HG03575 (cell line): ENCODE measurements at regions not wholly inside any gene's neighbourhood (a gene's known extent, or its start where the extent isn't known, plus 50 kb on each side); places are given as distances from the start of the nearest gene placed in this dataset.

Source experiments
- ATAC-seq: cut with Tn5 transposase; IDR thresholded peaks from one replicate; pipeline ENCODE4 v1.9.1; 2021; ENCODE audit not compliant: unreplicated experiment, insufficient number of reproducible peaks, low FRiP score; ENCODE audit errors: extremely low read depth

GRCh38 chr15:93859176-93859575, 372.2 kb upstream of the MCTP2 start:
- ATAC-seq: no peak

- no peak for ATAC-seq
Observed at GRCh38 chr15:93855181-93855826, 376.1 kb upstream of the MCTP2 start.

GRCh38 chr15:93854088-93854487, 377.3 kb upstream of the MCTP2 start:
- ATAC-seq: no peak

GRCh38 chr15:93852761-93853160, 378.6 kb upstream of the MCTP2 start:
- no peak for ATAC-seq

GRCh38 chr15:93848490-93848889, 382.9 kb upstream of the MCTP2 start:
- ATAC-seq: no peak

GRCh38 chr15:93848076-93848475, 383.3 kb upstream of the MCTP2 start:
- no peak for ATAC-seq

- ATAC-seq: no peak
Observed at GRCh38 chr15:93846148-93846547, 385.2 kb upstream of the MCTP2 start.

GRCh38 chr15:93837450-93837849, 393.9 kb upstream of the MCTP2 start:
- ATAC-seq: no peak

- no peak for ATAC-seq
Observed at GRCh38 chr15:93835344-93835743, 396.0 kb upstream of the MCTP2 start.

- ATAC-seq: no peak
Observed at GRCh38 chr15:93831641-93832040, 399.7 kb upstream of the MCTP2 start.

GRCh38 chr15:93830221-93831080, 400.9 kb upstream of the MCTP2 start:
- ATAC-seq: no peak

- no peak for ATAC-seq
Observed at GRCh38 chr15:93829115-93829870, 402.1 kb upstream of the MCTP2 start.

- no peak for ATAC-seq
Observed at GRCh38 chr15:93826790-93827189, 404.6 kb upstream of the MCTP2 start.

- ATAC-seq: no peak
Observed at GRCh38 chr15:93826293-93826692, 405.1 kb upstream of the MCTP2 start.

- ATAC-seq: no peak
Observed at GRCh38 chr15:93825682-93826081, 405.7 kb upstream of the MCTP2 start.

GRCh38 chr15:93823971-93824913, 407.1 kb upstream of the MCTP2 start:
- no peak for ATAC-seq

- no peak for ATAC-seq
Observed at GRCh38 chr15:93820566-93820965, 410.8 kb upstream of the MCTP2 start.

GRCh38 chr15:93819826-93820225, 411.5 kb upstream of the MCTP2 start:
- no peak for ATAC-seq

GRCh38 chr15:93816815-93817214, 414.5 kb upstream of the MCTP2 start:
- ATAC-seq: no peak
